Cerebellar nuclear complex (tissue), 1 donor: ENCODE measurements at regions not wholly inside any gene's neighbourhood (a gene's known extent, or its start where the extent isn't known, plus 50 kb on each side); places are given as distances from the start of the nearest gene placed in this dataset.

Experiments used
- DNase-seq, 2 experiments: peaks; one replicate each; lab custom pipeline; 2025; lab: John Stamatoyannopoulos, UW

DNA sequence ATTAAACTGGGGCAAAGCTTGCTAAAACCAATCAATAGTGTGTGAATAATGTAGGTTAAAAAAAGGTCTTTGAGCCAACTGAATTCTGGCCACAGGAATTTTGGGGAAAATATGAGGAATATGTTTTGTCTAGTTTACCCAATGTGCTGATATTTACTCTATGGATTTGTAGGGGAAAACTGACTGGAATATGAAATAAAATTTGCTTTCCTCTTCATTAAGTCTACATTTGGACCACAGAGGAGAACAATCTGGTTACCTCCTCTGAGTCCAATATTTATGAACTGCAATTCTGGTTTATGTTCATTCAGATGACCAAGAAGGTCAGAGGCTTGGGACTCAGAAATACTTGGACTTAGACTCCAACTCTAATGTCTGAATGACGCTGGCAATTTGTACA lies 1042.2 kb upstream of the CNTNAP5 start:
- DNase-seq = no peak

DNA sequence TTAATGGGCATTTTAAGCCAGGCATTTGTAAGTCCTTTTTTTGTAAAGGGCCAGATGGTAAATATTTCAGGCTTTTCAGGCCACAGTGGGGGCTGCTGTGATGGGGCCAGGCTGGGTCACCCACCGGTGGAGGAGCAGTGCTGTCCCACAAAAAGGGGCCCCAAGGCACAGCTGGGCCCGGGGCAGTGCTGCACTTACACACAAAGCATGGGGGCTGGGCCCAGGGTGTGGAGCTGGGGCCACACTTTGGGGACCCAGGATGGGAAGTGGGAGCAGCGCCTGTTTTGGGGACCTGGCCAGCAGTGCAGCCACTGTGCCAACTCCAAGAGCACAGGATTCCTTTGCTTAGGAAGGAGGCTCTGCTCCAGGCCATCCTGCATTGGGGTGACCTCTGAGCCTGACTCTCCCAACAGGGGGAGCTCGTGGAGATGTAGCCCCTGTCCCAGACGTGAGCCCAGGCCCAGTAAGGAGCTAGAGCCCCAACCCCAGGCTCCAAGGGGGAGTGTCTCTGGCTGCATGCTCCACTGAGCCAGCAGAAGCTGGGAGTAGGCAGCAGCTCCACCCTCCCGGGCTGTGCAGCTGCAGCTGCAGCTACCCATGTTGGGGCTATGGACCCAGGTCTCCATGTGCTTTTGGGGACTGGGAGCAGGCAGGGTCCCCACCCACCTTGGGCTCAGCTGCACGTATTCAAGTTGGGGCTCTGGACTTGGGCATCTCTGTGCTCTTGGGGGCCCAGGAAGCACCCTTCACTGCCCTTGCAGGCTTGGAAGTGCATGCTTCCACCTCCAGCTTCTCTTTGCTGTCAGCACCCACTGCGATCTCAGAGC lies 1036.5 kb upstream of the CNTNAP5 start:
- no peak for DNase-seq

DNA sequence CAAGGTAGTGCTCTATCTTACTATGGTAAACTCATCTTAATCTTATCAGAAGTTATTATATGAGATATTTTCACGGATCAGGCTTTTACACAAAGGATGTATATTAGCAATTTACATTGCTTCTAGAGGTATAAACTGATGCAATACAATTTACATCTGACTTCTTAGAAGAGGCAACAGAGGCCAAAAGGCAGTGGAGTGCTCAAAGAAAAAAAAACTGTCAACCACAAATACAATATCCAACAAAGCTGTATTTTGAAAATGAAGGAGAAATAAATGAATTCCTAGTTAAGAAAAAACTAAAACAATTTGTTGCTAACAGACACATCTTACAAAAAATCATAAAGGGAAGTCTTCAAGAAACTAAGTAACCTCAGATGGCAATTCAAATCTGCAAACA lies 1031.5 kb upstream of the CNTNAP5 start:
- DNase-seq = no peak

DNA sequence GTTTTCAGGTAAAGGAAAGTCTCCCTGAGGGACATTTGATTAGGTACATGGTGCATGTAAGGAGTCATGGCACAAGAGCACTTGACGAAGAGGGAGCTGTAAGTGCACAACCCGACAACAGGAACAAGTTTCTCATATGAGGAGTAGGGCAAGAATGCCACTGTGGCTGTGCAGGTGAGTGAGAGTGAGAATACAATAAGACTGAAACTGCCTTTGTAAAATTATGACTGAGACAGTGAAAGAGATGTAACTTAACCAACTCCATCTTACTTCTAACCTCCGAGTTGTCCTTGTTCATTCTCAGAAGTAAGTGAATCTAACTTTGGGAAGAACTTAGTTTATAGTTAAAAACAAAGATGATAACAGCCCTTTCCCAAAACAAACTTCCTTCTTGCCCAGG lies 1025.8 kb upstream of the CNTNAP5 start:
- no peak for DNase-seq

DNA sequence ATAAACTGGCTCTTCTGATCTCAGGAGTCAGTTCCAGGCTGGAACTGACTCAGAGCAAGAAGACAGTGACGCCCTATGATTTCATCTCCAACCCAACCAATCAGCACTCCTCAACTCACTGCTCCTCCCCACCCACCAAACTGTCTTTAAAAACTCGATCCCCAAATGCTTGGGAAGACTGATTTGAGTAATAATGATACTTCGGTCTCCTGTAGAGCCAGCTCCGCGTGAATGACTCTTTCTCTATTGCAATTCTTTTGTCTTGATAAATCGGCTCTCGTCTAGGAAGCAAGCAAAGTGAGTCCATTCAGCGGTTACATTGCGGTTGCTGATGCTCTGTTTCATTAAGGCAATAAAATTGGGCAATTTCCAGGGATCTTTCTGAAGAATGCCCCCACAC lies 1025.3 kb upstream of the CNTNAP5 start:
- no peak for DNase-seq

DNA sequence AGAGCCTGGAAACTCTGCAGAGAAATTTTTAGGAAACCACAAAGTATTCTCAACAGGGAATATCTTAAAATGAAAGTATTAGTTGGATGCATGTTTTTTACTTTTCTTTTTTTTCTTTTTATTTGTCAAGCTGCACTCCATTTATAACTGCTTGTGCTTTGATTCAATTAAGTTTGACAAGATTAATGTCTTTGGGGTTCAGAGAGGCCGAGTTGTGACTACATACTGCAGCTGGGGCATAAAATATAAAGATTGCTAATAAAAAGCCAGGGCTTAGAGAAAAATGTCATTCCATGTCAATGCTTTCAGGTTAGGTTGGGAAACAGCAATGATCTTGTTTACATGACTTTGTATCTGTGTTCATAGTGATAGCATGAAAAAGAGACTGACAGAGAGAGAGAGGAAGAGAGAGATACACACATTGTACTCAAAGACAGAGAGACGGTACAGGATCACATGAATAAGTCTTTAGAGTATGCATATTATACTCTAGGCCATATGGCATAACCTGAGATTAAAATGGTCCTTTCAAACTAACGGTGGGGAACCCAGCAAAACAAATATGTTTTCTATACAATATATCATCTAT lies 1022.3 kb upstream of the CNTNAP5 start:
- no peak for DNase-seq

DNA sequence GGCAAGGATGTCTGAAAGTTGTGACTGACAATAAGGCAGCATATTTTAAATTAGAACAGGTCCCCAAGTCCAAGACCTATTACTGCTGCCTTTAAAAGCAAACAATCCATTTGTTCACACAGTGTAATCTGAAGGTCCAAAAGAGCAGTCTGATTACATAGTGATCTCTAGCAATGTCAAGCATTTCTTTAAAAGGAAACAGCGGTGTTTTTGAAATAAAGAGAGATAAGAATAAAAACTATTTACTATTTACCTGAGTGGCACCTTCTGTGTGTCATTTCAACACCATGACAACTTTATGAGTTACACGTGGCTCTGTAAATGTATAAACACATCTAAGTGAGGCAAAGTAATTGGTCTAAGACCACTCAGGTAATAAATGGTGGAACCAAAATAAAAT lies 1009.9 kb upstream of the CNTNAP5 start:
- no peak for DNase-seq

DNA sequence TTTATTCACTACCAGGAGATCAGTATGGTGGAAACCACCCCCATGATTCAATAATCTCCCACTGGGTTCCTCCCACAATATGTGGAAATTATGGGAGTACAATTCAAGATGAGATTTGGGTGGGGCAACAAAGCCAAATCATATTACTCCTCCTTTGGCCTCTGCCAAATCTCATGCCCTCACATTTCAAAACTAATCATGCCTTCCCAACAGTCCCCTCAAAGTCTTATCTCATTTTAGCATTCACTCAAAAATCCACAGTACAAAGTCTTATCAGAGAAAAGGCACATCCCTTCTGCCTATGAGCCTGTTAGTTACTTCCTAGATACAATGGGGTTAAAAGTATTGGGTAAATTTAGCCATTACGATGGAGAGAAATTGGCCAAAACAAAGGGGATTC lies 989.5 kb upstream of the CNTNAP5 start:
- no peak for DNase-seq

DNA sequence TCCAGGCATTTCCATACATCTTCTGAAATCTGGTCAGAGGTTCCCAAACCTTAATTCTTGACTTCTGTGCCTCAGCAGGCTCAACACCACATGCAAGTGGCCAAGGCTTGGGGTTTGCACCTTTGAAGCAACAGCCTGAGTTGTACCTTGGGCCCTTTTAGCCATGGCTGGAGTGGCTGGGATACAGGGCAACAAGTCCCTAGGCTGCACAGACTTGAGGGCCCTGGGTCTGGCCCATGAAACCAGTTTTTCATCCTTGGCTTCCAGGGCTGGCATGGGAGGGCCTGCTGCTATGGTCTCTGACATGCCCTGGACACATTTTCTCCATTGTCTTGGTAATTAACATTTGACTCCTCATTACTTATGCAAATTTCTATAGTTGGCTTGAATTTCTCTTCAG lies 988.8 kb upstream of the CNTNAP5 start:
- DNase-seq = no peak

DNA sequence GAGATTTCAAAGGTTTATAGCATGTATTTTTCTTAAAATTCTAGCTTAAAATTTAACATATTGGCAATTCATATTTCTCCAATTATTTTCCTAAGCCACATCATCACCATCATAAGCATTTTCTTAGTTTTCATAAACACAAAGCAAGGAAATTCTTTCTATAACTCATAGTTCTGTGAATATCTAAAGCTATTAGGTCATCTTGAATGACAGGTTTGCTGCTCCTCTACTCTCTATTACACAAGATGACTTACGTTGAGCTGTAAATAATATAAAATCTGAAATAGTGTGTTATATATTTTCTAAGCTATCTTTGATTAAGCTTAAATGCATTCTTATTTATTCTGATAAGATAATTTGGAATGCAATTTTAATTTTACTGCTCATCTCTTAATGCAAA lies 984.6 kb upstream of the CNTNAP5 start:
- DNase-seq = no peak

DNA sequence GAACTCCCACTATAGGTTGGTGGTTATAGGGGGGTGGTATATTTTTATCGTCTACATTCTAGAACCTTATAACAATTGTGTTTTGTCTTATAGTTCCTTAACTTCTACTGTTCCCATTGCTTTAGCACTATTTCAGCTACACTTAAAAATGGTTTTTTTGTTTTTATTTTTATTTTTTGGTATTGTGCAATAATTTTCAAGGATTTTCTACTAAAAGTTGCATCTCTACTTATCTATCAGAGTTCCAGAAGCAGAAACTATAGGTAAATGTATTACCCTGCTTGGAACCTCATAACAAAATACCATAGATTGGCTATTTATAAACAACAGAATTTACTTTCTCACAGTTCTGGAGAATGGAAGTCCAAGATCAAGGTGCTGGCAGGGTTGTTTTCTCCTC lies 981.6 kb upstream of the CNTNAP5 start:
- no peak for DNase-seq

DNA sequence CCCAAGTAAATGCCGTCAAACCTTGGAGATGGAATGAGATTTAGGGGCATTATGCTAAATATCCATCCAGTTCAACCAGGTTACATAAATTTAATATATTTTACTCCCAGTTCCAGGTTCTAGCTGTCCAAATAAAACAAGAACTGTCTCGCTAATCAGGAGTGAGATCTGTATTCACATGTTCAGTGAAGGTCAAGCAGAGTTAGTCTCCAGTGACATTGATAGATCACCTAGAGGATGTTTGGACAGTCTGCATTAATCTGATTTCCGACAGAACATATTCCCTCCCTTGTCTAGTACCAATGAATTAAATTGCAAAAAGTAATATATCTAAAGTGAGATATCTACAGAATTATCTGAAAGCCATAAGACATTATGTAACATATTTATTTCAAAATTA lies 979.4 kb upstream of the CNTNAP5 start:
- no peak for DNase-seq

DNA sequence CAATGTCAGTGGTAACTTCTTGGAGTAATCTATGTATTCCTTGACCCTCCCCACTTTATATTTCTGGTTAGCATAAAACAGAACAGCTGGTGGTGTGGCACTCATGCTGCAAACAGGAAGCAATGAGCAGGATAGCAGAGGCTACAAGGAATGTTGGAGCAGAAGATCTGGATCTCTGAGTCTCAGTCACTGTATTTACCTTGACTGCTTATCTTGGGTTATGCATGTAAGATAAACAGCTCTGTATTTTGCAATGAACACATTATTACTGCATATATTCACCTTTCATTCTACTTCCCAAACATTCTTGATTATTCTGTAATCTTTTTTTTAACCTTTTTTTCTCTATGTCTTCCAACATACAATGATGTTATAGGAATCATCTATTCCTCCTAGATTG lies 977.9 kb upstream of the CNTNAP5 start:
- DNase-seq = no peak

DNA sequence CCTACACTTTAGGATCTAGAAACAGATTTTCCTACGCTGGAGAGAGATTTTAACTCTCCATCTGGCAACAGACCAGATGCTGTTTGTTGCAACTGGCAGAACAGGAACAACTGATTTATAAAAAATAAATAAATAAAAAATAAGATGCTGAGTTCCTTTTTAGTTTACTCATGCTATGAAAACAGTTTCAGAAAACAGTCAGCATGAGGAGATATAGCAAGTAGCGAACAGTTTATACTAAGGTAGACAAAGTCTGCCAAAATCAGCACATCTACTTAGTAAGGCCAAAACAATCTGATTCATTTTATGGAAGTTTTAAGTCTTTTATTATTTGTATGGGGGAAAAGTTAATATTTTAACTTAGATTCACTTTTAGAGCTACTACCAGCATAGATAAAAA lies 974.0 kb upstream of the CNTNAP5 start:
- no peak for DNase-seq

DNA sequence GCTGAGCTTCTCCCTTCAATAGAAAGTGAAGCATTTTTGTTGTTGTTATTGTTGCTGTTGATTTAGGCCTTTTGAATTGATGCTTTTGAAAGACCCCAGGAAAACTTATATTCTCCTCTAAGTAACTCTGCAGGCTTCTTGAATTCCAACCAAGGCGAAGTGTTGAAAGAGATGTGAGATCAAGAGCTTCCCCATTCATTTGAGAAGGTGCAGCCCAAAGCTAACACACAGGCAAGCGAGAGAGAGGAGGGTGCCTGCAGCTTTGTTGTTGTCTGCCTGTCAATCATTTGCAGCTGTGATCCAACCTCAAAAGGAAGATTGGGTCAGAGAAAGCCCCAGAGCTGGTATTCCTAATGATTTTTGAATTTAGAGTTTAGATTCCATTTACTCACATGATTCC lies 963.6 kb upstream of the CNTNAP5 start:
- DNase-seq = no peak

DNA sequence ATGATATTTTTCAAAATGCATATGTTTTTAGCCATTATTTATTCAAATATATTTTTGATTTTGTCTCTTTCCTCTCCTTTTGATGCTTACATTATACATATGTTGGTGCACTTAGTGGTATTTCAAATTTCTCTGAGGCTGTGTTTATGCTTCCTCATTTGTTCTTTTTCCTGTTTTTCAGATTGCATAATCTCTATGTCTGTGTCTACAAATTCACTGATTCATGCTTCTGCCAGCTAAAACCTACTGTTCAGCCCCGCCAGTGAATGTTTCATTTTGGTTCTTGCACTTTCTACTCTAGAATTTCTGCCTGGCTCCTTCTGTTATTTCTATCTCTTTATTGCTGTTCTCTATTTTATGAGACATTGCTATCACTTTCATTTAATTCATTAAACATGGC lies 951.7 kb upstream of the CNTNAP5 start:
- no peak for DNase-seq

DNA sequence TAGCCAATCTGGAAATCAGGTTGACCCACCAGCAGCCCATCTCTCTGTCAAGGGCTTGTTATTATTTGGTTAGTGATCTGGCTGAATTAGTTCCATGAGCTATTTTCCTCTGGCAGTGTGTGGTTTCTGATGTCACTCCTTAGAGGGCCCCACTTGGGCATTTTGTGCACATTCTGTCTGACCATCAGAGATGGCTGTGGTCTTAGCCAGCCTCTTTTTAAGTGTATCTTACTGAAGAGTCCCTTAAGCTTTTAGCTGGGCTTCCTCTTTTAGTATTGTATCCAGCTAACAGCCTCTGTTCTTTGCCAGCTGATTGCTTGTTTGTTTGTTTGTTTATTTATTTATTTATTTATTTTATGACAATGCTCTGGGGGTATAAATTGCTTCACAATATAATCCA lies 951.1 kb upstream of the CNTNAP5 start:
- DNase-seq = no peak

DNA sequence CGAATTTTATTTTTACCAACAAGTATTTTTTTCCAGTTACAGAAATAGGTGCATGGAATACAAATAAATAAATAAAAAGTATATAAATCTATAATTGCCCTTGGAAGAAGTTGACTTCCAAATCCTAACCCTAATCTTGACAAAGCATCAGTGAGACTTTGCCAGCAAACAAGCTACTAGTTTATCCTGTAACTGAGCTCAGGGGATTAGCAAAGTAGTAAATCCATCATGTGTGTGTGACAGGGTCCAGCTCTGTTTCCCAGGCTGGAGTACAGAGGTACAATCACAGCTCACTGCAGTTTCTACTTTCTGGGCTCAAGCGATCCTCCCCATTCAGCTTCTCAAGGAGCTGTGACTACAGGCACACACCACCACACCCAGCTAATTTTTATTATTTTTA lies 948.0 kb upstream of the CNTNAP5 start:
- no peak for DNase-seq

DNA sequence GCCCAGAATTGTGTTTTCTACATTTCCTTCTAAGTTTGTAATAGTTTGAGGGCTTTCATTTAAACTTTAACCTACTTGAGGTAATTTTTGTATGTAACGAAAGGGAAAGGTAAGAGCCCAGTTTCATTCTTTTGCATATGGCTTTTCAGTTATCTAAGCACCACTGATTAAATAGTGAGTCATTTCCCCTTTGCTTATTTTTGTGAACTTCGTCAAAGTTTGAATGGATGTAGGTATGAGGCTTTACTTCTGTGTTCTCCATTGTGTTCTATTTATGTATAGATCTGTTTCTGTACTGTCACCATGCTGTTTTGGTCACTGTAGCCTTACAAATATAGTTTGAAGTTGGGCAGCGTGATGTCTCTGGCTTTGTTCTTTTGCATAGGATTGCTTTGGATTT lies 944.8 kb upstream of the CNTNAP5 start:
- no peak for DNase-seq

DNA sequence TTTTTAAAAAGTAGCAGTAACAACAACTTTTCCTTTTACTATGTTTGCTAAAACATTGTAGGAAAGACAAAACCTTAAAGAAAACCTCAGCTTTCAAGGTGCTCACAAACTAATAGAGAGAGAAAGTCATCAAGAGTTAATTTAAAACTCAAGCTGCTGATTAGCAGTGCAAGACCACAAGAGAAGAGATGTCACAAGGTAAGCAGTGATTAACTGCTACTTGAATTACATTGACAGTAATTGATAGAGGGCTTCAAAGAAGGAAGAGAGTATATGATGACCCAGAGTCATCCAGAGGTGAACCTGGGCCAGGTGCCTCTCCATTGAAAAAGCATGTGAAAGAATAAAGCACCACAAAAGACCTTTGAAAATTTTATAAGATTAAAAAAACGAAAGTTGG lies 939.6 kb upstream of the CNTNAP5 start:
- no peak for DNase-seq

DNA sequence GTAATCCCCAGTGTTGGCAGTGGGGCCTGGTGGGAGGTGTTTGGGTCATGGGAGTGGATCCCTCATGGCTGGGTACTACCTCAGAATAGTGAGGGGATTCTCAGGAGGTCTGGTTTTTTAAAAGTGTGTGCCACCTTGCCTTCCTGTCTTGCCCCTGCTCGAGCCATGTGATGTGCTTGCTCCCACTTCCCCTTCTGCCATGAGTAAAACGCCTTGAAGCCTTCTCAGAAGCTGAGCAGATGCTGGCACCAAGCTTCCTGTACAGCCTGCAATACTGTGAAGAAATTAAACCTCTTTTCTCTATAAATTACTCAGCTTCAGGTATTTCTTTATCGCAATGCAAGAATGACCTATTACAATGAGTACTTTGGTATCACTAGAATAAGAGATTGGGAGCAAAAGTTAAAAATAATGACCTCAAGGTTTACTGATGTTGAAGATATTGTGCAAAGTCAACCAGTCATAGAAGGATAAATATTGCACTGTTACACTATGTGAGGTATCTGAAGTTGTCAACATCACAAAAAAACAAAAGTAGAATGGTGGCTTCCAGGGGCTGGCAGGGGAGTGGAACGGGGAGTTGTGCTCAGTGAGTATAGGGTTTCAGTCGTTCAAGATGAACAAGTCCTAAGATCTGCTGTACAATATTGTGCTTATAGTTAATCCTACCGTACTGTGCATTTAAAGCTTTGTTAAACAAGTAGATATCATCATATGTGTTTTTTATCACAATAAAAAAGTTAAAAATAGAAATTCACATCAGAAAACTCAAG lies 938.3 kb upstream of the CNTNAP5 start:
- no peak for DNase-seq

DNA sequence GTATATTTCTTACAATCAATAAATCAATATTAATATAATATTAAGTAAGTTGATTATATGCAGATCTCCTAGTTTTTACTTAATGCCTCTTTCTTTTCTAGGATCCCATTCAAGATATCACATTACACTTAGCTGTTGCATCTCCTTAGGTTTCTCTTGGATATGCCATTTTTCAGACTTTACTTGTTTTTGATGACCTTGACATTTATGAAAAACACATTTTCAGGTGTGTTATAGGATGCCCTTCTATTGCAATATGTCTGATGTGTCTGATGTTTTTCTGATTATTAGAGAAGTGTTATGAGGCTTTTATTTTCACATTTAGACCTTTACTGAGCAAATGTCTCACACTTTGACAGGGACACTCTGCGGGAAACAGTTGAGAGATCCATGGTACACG lies 933.6 kb upstream of the CNTNAP5 start:
- no peak for DNase-seq

DNA sequence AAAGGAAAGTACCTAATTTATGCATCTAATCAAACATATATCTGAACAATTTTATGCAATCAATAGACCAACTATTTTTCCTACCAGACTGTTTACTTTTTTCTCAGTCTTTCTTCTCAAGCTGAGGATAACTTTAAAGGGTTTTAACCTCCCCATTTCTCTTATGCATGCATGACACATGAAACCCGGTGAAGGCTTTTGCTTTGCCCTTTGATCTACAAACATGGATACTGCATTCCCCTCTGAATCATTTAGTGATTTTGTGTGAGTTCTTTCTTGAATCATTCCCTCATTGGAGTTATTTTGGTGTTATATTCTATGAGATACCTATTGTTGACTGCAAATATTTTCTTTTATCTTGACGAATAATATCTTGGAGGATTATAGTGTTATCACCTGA lies 931.9 kb upstream of the CNTNAP5 start:
- no peak for DNase-seq
